GM18519 (cell line): ENCODE measurements at regions not wholly inside any gene's neighbourhood (a gene's known extent, or its start where the extent isn't known, plus 50 kb on each side); places are given as distances from the start of the nearest gene placed in this dataset.

Source experiments
- ATAC-seq: cut with Tn5 transposase; IDR thresholded peaks from one replicate; pipeline ENCODE4 v1.9.1; 2021; ENCODE audit warnings: mild to moderate bottlenecking, moderate library complexity; ENCODE audit not compliant: unreplicated experiment, low FRiP score

DNA sequence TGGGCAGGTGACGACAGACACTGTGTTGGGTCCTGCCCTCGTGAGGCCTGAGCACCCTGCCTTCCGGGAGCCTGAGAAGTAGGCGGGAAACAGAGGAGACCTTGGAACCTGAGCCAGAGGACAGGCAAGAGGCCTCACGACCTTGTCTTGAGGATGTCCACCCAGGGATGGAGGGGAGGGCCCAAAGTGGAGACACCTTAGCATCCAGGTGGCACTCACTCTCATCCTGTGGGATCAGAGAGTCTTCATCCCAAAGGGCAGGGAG is 347.2 kb downstream of the NPHP4 start:
- ATAC-seq, result no peak

DNA sequence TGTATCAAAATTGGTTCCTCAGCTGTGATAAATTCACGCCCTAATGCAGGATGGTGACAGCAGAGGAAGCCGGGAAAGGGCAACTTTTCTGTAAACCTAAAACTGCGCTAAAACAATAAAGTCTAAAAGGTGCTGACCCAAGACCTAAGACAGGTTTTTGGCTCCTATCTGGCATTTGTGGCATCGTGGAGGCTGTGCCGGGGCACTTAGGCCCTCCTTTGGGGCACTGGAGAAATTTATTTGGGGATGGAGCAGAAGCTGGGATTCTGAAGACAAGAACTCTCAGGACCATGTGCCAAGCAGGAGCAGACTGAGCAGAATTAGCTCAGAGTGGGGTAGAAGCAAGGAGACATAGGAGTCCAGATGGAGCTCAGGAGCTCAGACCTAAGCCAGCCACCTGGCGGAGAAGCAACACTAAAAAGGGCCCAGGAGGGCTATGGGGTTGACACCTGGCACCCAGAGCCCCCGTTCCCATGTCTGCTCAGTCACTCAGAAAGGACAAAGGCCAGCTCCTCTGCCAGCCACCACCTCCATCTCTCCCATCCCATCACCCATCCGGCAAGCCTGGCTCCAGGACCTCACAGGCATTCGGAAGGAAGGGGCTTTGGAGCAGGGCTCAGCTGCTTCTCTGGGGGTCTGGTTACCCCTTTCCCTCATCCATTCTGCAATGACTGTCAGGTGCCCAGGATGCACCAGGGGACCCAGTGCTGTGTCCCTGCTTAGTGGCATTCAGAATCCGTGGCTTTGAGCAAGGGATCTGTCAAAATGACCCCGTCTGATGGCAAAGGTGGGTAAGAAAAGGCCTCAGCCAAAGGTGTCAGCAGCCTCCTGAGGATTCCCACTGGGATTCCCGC is 347.7 kb downstream of the NPHP4 start:
- ATAC-seq, result no peak

DNA sequence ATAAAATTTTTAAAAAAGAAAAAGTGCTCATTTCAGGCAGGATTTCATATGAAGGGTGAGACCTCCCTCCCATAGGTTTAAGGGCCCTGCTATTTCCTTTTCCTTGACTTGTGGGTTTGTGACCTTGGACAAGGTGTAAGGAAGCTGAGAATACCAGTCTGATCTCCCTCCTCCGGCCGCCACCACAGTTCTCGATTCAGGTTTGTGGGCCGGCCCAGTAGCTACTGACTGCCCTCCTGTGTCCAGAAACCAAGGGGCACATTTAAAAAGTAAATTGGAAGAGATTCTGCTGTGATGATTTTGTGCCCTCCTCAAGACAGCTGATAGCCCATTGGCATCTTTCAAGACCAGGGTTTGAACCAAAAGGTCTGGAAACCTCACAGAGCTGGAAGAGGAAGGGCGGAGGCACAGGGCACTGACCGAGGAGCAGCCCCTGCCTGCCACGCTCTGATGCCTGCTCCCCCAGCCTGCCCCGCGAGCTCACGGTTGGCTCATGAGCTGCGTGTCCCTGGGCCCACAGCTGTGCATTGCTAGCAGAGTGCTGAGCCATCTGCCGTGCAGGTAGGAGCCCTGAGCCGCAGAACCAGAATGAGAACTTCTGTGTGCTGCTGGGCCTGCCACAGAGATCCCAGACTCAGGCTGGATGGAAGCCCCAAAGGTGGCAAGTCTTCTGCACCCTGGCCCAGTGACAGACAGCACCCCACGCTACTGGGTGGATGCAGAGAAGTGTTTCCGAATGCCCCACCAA is 348.7 kb downstream of the NPHP4 start:
- no peak for ATAC-seq

DNA sequence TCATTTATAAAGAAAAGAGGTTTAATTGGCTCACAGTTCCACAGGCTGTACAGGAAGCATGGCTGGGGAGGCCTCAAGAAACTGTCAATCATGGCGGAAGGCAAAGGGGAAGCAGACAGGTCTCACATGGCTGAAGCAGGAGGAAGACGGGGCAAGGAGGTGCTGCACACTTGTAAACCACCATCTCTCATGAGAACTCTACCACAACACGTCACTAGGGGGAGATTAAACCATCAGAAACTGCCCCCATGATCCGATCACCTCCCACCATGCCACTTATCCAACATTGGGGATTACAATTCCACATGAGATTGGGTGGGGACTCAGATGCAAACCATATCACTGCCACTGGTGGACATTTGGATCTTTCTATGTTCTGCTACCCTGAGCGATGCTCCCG is 351.4 kb downstream of the NPHP4 start:
- ATAC-seq, result no peak

DNA sequence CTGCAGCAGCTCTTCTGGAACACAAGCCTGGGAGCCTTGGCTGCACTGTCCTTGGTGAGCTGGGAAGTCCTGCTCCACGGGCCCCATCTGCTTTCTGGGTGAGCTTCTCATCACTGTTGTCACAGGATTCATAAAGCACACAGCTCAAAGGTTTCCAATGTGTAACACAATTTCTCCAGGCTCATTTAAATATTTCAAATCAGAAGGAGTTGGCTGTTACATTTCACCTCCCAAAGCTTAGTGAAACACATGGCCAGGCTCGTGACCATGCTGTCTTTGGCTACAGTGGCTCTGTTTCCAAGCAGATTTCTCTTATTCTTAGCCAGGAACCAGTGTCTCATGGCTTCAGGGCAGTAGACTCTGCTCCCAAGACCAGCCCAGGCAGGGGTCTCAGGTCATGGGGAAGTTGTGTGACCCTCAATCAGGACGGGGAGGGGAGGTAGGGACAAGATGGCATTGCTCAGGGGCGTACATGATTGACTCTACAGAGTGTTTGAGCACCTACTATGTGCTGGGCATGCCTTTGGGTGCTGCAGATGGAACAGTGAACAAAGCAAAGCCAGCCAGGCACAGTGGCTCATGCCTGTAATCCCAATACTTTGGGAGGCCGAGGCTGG is 353.0 kb downstream of the NPHP4 start:
- no peak for ATAC-seq

DNA sequence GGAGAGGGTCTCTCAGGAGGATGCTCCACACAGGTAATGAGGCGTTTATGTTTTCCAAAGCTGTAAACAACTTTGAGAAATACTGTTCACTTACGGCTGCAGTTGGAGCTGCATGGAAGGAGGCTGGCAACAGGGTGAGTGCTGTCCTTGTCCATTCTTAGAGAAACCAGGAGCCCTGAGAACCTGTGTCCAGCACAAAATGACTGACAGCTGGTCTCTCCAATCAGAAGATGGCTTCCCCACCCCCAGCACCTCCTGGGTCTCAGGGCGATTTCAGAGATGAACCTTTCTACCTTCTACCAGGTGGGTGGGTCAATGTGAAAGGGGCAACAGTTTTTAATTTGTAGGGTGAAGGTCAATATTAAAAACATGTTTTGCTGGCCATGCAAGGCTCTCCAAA is 353.6 kb downstream of the NPHP4 start:
- no peak for ATAC-seq

DNA sequence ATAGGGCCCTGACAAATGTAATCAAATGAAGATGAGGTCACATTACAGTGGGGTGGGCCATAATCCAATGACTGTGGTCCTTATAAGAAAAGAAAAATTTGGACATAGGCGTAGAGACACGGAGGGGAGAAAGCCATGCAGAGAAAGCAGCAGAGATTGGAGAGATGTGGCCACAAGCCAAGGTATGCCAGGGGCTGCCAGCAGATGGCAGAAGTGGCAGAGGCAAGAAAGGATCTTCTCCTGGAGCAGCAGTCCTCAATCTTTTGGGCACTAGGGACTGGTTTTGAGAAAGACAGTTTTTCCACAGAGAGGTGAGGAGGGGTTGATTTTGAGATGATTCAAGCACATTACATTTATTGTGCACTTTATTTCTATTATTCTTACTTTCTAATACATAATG is 355.1 kb downstream of the NPHP4 start:
- no peak for ATAC-seq

DNA sequence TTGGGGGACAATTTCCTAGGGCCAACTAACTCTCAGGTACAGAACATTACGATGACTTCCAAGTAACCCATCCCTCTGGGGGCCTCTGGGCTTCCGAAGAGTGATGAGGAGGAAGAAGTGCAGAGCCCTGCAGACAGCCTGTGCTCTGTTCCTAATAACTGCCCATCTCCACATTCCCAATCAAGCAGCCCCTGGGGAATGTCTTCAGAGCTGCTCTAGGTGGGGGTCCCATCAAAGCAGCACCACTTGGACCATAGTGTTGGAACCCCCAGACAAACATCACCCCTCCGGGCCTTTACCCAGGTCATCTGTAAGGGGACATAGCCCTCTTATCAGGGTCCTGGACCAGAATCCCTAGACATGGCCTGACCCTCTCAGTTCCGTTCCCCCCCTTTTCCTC is 357.3 kb downstream of the NPHP4 start:
- no peak for ATAC-seq

DNA sequence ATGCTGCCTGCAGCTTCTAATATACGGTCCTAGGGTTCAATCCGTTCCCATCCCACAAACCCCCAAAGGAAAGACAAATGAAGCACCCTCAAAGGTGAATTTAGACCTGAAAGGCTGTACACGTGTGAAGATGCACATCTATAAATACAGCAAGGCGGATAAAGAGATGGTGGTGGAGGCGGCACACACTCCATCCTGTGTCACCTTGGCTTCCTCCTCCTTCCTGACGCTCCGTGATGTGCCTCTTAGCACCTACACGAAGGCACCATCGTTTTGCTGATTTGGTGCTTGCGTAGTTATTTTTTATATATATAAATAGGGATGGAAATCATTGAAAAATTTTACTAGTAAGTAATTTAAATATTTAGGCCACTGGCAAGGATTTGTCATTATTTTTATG is 359.4 kb downstream of the NPHP4 start:
- ATAC-seq, result no peak

DNA sequence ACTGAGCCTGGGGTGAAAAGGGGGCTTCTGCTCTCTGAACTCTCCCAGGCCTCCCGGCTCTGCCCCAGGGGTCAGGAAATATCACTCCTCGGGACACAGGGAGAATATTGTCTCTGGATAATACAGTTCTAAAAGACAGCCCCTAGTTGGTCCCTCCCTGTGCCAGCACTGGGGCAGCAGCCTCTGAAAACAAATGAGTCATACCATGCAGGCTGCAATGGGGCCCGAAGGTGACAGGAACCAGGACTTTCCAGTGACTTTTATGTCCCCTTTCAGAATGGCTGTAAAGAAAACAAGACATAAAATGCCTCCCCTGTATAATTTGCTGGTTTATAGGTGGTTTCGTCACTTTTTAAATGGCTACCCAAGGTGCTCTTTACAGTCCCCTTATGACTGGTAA is 360.0 kb downstream of the NPHP4 start:
- ATAC-seq, result no peak

DNA sequence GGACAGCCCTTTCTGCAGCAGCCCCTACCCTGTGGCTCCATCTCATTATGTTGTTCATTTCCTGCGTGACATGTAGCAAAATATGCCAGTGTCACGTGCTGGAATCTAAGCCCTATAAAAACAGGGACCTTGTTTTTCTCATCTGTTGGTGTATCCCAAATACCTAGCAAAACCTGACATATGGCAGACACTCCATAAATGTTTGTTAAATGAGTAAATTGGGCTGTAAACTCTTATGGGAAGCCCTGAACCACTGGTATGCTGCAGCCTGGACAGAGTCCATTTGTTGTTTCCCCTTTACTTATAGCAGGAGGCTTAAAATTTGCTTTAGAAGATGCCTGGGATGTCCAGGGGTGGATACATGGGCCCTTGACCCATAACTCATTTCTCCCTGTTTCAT is 363.8 kb downstream of the NPHP4 start:
- ATAC-seq, result no peak

DNA sequence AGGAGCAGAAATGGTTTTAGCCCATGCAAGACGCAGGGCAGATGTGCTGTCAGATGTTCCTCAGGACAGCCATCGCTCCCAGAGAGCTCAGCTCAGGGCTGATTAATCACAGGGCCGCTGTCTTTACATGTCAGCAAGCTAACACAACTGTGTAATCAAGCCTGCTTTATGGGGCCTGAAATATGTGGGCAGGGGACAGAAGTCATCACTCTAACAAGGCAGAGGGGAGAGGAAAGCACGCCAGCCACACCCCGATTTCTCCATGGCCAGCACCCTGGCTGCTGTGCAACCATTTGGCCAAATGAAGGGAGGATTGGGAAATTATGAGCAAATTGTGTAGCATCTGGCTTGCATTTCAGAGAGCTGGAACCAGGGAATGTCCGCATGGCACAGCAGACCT is 368.8 kb downstream of the NPHP4 start:
- ATAC-seq, result no peak

DNA sequence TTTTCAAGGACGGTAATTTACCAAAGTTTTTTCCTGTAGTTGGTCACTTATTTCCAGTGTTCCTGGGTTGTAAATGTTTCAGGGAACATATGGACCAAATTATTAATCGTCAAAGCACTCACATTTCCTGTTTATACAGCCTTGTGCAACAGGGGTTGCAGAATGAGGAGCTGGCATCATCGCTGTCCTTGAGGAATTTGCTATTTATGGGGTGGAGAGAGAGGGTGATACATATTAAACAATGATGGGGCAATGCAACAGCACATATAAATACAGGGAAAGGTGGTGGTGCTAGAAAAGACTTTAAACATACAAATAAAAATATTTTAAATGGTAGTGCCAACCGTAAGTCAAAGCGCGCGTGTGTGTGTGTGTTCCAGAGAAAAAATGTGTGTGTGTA is 369.8 kb downstream of the NPHP4 start:
- ATAC-seq, result no peak

DNA sequence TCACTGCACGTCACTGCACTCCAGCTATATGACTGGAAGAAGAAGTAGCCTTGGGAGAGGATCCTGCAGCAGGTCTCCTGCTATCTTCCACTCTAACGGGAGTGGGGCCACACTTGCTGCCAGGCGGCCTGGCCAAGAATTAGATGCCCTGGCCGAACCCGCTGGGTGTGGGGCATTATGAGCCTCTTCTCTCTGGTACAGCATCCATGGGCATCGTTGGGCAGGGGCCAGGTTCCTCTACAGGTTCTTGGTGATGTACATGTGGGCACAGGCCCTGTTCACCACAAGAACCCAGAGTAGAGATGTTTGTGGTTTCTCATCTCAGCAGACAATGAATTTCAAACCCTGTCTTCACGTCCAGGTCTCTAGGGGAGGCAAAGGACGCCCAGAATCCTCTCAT is 370.5 kb downstream of the NPHP4 start:
- no peak for ATAC-seq

DNA sequence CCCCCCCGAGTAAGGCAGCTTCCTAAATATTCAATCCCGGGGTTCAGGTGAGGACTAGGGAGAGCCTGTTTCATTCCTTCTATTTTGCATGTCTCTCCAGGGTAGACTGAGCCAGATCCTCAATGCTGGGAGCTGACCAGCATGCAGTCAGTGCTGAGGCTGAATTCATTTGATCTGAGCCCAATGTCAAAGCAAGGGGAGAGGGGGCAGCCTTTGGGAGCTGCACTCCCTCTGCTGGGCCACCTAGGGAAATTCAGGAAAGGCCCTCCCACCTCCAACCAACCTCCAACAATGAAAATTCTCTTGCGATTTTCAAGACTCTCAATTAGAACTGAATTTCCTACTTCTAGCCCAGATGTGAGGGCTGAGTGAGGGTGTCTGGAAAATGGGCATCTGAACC is 371.2 kb downstream of the NPHP4 start:
- ATAC-seq, result no peak

DNA sequence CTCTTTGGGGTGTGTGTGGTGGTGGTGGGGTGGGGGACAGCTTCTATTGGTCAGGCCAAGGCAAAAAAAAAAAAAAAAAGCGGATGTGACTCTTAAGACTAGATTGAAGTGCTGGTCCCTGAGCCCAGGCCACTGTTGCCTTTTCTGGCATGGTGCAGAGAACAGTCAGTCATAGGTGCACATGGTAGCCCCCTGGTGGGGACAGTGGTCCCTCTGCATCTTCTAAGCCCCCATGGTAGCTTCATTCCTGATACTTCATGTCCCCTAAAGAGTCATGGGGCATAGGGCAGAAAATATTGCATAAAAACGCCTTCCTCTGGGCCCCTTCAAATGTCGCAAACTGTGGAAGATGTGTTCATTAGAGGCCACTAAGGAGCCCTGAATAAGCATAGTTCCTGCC is 371.8 kb downstream of the NPHP4 start:
- no peak for ATAC-seq

DNA sequence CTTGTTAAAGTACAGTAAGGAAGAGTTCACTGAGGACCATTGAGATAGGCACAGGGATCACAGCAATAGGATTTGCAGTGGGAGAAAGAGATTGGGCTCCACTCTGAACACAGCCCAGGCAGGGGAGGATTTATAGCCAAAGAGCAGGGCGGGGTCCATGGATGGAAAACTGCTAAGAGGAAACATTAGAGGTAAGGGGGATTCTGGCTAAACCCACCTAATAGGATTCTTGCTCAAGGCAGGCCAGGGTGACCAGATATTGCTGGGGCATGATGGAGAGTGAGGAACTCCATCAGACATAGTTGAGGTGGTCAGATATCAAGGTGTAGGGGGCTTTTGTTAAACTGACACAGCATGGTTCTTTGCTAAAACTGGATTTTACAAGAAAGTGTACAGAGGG is 372.8 kb downstream of the NPHP4 start:
- ATAC-seq, result no peak

DNA sequence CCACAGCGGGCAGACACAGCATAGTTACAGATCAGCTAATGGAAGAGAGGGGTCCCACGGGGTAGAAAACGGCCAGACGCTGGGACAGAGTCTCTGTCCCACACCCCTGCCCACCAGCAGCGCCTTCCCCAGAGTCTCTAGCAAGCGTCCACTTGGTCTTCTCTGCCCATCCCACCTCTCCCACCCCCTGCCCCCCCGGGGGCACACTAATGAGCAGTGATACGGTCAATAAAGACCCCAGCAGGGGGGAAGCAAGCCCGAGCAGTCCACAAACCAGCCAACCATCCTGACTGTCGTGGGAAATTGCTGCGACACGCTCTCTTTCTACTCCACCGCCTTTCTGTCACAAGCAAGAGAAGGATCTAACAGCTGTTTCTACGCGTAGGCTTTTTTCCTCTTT is 374.7 kb downstream of the NPHP4 start:
- no peak for ATAC-seq

DNA sequence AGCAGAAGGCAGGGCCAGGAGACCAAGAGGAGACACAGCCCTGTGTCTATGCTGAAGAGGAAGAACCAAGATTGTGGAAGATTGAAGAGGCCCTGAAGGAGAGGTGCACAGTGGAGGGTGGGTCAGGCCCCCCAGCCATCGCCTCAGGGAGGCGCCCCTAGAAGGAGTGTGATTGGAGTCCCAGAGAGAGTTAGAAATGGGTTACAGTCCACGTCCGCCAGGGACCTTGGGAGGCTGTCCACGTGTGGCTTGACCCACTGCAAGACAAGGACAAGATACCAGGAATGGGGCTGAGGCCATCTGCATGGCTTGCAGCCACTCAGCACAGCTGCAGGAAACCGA is 375.1 kb downstream of the NPHP4 start:
- ATAC-seq, result no peak

DNA sequence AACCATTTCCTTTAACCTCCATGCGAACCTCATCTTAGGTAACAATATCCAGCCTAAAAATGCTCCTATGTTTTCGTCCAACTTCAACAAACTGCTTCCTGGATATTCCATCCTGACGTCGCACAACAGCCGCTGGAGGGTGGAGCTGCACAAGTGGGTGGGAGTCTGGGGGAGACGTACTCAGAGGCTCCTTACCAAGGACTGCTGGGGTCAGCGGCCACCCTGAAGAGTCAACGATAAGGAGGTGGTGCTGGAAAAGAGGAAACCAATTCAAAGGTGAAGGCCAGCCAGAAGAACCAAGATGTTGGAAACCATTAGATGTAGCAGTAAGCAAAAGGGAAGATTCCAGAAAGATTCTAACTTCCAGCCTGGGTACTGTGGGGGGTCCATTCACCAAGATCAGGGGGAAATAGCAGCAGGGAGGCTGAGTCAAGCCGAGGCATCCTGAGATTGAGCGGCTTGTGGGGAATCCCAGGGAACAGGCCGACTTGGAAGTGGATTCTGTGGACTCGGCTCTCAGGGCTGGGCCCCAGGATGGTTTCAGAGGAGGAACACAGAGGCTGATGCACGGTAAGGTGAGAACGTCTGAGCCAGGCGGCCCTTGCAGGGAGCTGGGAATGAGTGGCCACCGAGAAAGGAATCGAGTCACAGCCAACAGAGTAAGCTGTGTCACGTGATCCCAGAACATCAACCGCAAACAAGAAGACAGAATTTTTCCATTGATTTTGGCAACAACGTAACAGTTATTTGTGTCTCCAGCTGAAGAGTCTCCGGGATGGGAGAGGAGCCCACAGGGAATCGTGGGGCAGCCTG is 375.7 kb downstream of the NPHP4 start:
- ATAC-seq, result no peak

DNA sequence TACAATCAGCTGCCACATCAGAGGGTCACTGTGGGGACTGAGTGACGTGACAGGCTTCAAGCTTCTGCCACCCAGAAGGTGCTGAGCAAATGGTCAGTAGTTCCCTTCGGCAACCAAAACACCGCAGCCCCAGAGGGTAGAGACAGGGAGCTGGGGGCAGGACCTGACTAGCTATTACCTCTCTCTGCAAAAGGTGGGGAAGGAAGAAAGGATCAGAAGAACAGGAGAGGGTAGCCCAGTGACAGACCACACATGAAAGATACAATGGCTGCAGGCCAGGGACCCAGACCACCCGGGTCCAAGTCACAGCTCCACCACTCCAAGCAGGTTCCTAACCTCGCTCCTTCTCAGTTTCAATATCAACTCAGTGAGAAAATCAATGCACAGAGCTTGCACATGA is 377.1 kb downstream of the NPHP4 start:
- ATAC-seq, result no peak
